ENCODE measurements at regions not wholly inside any gene's neighbourhood (a gene's known extent, or its start where the extent isn't known, plus 50 kb on each side); places are given as distances from the start of the nearest gene placed in this dataset.

- no peaks in the 10 kb centered on the region for H4K20me1 ChIP-seq (ENCODE audit: insufficient read depth, low read length)
- H3K27ac ChIP-seq (ENCODE audit: low read length), result no peak overlapping the region
- H3K9me3 ChIP-seq (ENCODE audit: insufficient read depth, low read length), result no peaks in the 10 kb centered on the region
- H3K4me3 ChIP-seq (ENCODE audit: low read length), result no peak overlapping the region
- no peak overlapping the region for H3K4me2 ChIP-seq (ENCODE audit: low read length)
- H3K9ac ChIP-seq (ENCODE audit: low read length), result no peak overlapping the region
- H3K79me2 ChIP-seq (ENCODE audit: low read length), result no peaks in the 10 kb centered on the region
- no peaks in the 10 kb centered on the region for H3K4me1 ChIP-seq (ENCODE audit: low read length)
- no peak overlapping the region for H2AFZ ChIP-seq (ENCODE audit: low read depth, low read length)
- TF ChIP-seq CTCF (IDR thresholded peaks at IDR 0.05; ENCODE audit: low read depth, low read length) (no peak), EZH2phosphoT487 (IDR thresholded peaks at IDR 0.05; ENCODE audit: low read depth) (no peak)
- H3K27me3 ChIP-seq (ENCODE audit: low read depth, low read length), result peaks cover 12% of the 10 kb centered on the region; the same call in 1 of the 2 replicates
- no peaks in the 10 kb centered on the region for H3K36me3 ChIP-seq (replicated peaks; ENCODE audit: low read depth, low read length)
These were observed 83.8 kb upstream of the TARDBP start for GRCh38 chr1:10928654-10929053.

GRCh38 chr1:10932088-10932487 lies 80.4 kb upstream of the TARDBP start:
- no peaks in the 10 kb centered on the region; the same call in 1 of the 2 replicates for H4K20me1 ChIP-seq (ENCODE audit: insufficient read depth, low read length)
- H3K9ac ChIP-seq (ENCODE audit: low read length), result no peak overlapping the region
- TF ChIP-seq EZH2phosphoT487 (IDR thresholded peaks at IDR 0.05; ENCODE audit: low read depth) (no peak), CTCF (IDR thresholded peaks at IDR 0.05; ENCODE audit: low read depth, low read length) (no peak)
- H3K4me2 ChIP-seq (ENCODE audit: low read length), result no peak overlapping the region
- no peaks in the 10 kb centered on the region for H3K36me3 ChIP-seq (replicated peaks; ENCODE audit: low read depth, low read length)
- peaks cover 14% of the 10 kb centered on the region for H3K27me3 ChIP-seq (ENCODE audit: low read depth, low read length)
- H3K4me1 ChIP-seq (ENCODE audit: low read length), result no peaks in the 10 kb centered on the region
- H3K79me2 ChIP-seq (ENCODE audit: low read length), result no peaks in the 10 kb centered on the region
- no peak overlapping the region for H3K4me3 ChIP-seq (ENCODE audit: low read length)
- no peaks in the 10 kb centered on the region for H3K9me3 ChIP-seq (ENCODE audit: insufficient read depth, low read length)
- no peak overlapping the region for H3K27ac ChIP-seq (ENCODE audit: low read length)
- H2AFZ ChIP-seq (ENCODE audit: low read depth, low read length), result no peak overlapping the region

DNA sequence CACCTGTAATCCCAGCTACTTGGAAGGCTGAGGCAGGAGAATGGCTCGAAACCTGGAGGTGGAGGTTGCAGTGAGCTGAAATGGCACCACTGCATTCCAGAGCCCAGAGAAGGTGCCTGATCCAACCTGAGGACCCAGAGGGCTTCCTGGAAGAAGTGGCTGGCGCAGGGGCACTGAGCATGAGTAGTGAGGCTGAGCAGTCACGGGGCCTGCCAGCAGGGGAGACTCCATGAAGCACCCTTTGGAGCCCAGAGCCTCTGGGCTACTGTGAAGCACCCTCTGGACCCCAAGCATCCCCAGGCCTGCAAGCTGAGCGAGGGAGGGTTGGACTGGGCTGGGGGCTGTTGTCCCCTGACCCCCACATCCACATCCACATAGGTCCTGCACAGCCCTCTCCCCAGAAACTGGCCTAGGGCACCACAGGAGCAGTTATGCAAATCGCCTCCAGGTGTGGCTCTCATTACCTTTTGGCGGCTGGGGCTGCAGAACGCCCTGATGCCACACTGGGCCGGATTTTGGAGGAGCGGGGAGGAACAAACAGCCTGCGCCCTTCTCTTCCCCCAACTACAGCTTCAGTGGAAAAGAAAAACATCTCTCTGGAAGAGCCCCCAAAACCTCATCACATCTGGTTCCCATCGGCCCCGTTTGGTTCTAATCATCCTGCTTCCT lies 78.2 kb upstream of the TARDBP start:
- no peak overlapping the region for H2AFZ ChIP-seq (ENCODE audit: low read depth, low read length)
- H3K36me3 ChIP-seq (replicated peaks; ENCODE audit: low read depth, low read length), result no peaks in the 10 kb centered on the region
- H3K9ac ChIP-seq (ENCODE audit: low read length), result no peak overlapping the region
- peaks cover 24% of the 10 kb centered on the region for H3K27me3 ChIP-seq (ENCODE audit: low read depth, low read length)
- peaks cover 6% of the 10 kb centered on the region; the same call in 1 of the 2 replicates for H4K20me1 ChIP-seq (ENCODE audit: insufficient read depth, low read length)
- H3K4me3 ChIP-seq (ENCODE audit: low read length), result no peak overlapping the region
- H3K4me1 ChIP-seq (ENCODE audit: low read length), result no peaks in the 10 kb centered on the region; the same call in 1 of the 2 replicates
- H3K4me2 ChIP-seq (ENCODE audit: low read length), result no peak overlapping the region
- H3K9me3 ChIP-seq (ENCODE audit: insufficient read depth, low read length), result no peaks in the 10 kb centered on the region
- H3K27ac ChIP-seq (ENCODE audit: low read length), result no peak overlapping the region
- TF ChIP-seq CTCF (IDR thresholded peaks at IDR 0.05; ENCODE audit: low read depth, low read length) (no peak), EZH2phosphoT487 (IDR thresholded peaks at IDR 0.05; ENCODE audit: low read depth) (no peak)
- H3K79me2 ChIP-seq (ENCODE audit: low read length), result no peaks in the 10 kb centered on the region

GRCh38 chr1:10935246-10935645 lies 77.2 kb upstream of the TARDBP start:
- Histone ChIP-seq H3K36me3 (replicated peaks; ENCODE audit: low read depth, low read length) (no peaks in the 10 kb centered on the region), H3K4me3 (ENCODE audit: low read length) (no peak overlapping the region), H3K9me3 (ENCODE audit: insufficient read depth, low read length) (no peaks in the 10 kb centered on the region), H4K20me1 (ENCODE audit: insufficient read depth, low read length) (peaks cover 12% of the 10 kb centered on the region), H2AFZ (ENCODE audit: low read depth, low read length) (no peak overlapping the region), H3K27ac (ENCODE audit: low read length) (no peak overlapping the region), H3K4me1 (ENCODE audit: low read length) (peaks cover 10% of the 10 kb centered on the region), H3K4me2 (ENCODE audit: low read length) (no peak overlapping the region), H3K79me2 (ENCODE audit: low read length) (no peaks in the 10 kb centered on the region), H3K9ac (ENCODE audit: low read length) (no peak overlapping the region), H3K27me3 (ENCODE audit: low read depth, low read length) (peaks cover 29% of the 10 kb centered on the region)
- TF ChIP-seq CTCF (IDR thresholded peaks at IDR 0.05; ENCODE audit: low read depth, low read length) (no peak), EZH2phosphoT487 (IDR thresholded peaks at IDR 0.05; ENCODE audit: low read depth) (no peak)
